H9 (cell line): ENCODE measurements at regions not wholly inside any gene's neighbourhood (a gene's known extent, or its start where the extent isn't known, plus 50 kb on each side); places are given as distances from the start of the nearest gene placed in this dataset.

Experiments used
- DNase-seq: peaks from one replicate; pipeline ENCODE4 v3.0.0-alpha.2; 2017
- H2AFZ ChIP-seq: one replicate; pipeline ENCODE4 v1.6.1; 2013; ENCODE audit warnings: mild to moderate bottlenecking, low read length, control low read depth, moderate library complexity
- H2AK5ac ChIP-seq: 2 replicates; pipeline ENCODE4 v1.6.1; 2013; ENCODE audit warnings: low read length, control low read depth, mixed read lengths; ENCODE audit not compliant: insufficient read length
- H2BK120ac ChIP-seq: one replicate; pipeline ENCODE4 v1.6.1; 2013; ENCODE audit warnings: low read depth, mild to moderate bottlenecking, low read length, control low read depth, inconsistent platforms; ENCODE audit not compliant: poor library complexity, severe bottlenecking
- H2BK12ac ChIP-seq: 2 replicates; pipeline ENCODE4 v1.6.1; 2013; ENCODE audit warnings: low read length, control low read depth, mixed read lengths, low read depth; ENCODE audit not compliant: insufficient read length
- H2BK15ac ChIP-seq: 2 replicates; pipeline ENCODE4 v1.6.1; 2013; ENCODE audit warnings: low read depth, low read length, control low read depth
- H2BK20ac ChIP-seq: one replicate; pipeline ENCODE4 v1.6.1; 2013; ENCODE audit warnings: low read depth, mild to moderate bottlenecking, low read length, control low read depth, inconsistent platforms; ENCODE audit not compliant: poor library complexity, severe bottlenecking
- H2BK5ac ChIP-seq: 2 replicates; pipeline ENCODE4 v1.6.1; 2013; ENCODE audit warnings: low read length, control low read depth, mixed read lengths; ENCODE audit not compliant: insufficient read length
- H3K14ac ChIP-seq: 2 replicates; pipeline ENCODE4 v1.6.1; 2013; ENCODE audit warnings: low read length, control low read depth; ENCODE audit not compliant: insufficient read depth
- H3K18ac ChIP-seq: 2 replicates; pipeline ENCODE4 v1.6.1; 2013; ENCODE audit warnings: low read depth, mild to moderate bottlenecking, mixed read lengths, low read length, control low read depth; ENCODE audit not compliant: insufficient read length
- H3K23ac ChIP-seq: 2 replicates; pipeline ENCODE4 v1.6.1; 2013; ENCODE audit warnings: low read length, control low read depth, mixed read lengths, low read depth; ENCODE audit not compliant: insufficient read length
- H3K23me2 ChIP-seq: 2 replicates; pipeline ENCODE4 v1.6.1; 2013; ENCODE audit warnings: low read depth, mild to moderate bottlenecking, mixed read lengths, low read length, control low read depth; ENCODE audit not compliant: insufficient read length, poor library complexity, severe bottlenecking
- H3K27ac ChIP-seq: 2 replicates; pipeline ENCODE4 v1.5.1; 2013; ENCODE audit warnings: low read length, control low read depth, mixed read lengths, low read depth; ENCODE audit not compliant: insufficient read length
- H3K27me3 ChIP-seq: 2 replicates; pipeline ENCODE4 v1.6.1; 2013; ENCODE audit warnings: low read length, control low read depth, inconsistent platforms; ENCODE audit not compliant: insufficient read depth
- H3K4ac ChIP-seq: 2 replicates; pipeline ENCODE4 v1.6.1; 2013; ENCODE audit warnings: low read depth, mild to moderate bottlenecking, control low read depth, inconsistent platforms, low read length, moderate library complexity
- H3K4me1 ChIP-seq: 2 replicates; pipeline ENCODE4 v1.6.1; 2013; ENCODE audit warnings: low read length, control low read depth, inconsistent platforms; ENCODE audit not compliant: insufficient read depth
- H3K4me2 ChIP-seq: 2 replicates; pipeline ENCODE4 v1.6.1; 2013; ENCODE audit warnings: low read length, control low read depth, mixed read lengths; ENCODE audit not compliant: insufficient read length, insufficient read depth
- H3K56ac ChIP-seq: 2 replicates; pipeline ENCODE4 v1.6.1; 2013; ENCODE audit warnings: low read depth, mild to moderate bottlenecking, mixed read lengths, low read length, control low read depth; ENCODE audit not compliant: insufficient read length
- H3K79me1 ChIP-seq: 2 replicates; pipeline ENCODE4 v1.6.1; 2013; ENCODE audit warnings: low read depth, mild to moderate bottlenecking, moderate library complexity, low read length, control low read depth, inconsistent platforms; ENCODE audit not compliant: insufficient read depth, poor library complexity, severe bottlenecking
- H3K79me2 ChIP-seq: 2 replicates; pipeline ENCODE4 v1.6.1; 2013; ENCODE audit warnings: low read length, control low read depth, inconsistent platforms; ENCODE audit not compliant: insufficient read depth
- H3K9ac ChIP-seq: 2 replicates; pipeline ENCODE4 v1.6.1; 2013; ENCODE audit warnings: low read length, control low read depth, mixed read lengths; ENCODE audit not compliant: insufficient read length; ENCODE audit errors: extremely low read depth
- H3K9me3 ChIP-seq: one replicate; pipeline ENCODE4 v1.6.1; 2013; ENCODE audit warnings: low read depth, low read length, inconsistent platforms; ENCODE audit not compliant: control insufficient read depth
- H3T11ph ChIP-seq: one replicate; pipeline ENCODE4 v1.6.1; 2013; ENCODE audit warnings: mild to moderate bottlenecking, low read length, control low read depth, inconsistent platforms
- H4K20me1 ChIP-seq: one replicate; pipeline ENCODE4 v1.6.1; 2013; ENCODE audit not compliant: control insufficient read depth, insufficient read length, insufficient read depth
- H4K5ac ChIP-seq: 2 replicates; pipeline ENCODE4 v1.6.1; 2013; ENCODE audit warnings: low read depth, mild to moderate bottlenecking, mixed read lengths, low read length, control low read depth; ENCODE audit not compliant: insufficient read length
- H4K8ac ChIP-seq: replicated peaks from 2 replicates; pipeline ENCODE4 v1.6.1; 2013; ENCODE audit warnings: low read length, control low read depth, mixed read lengths, low read depth; ENCODE audit not compliant: insufficient read length
- H4K91ac ChIP-seq: 2 replicates; pipeline ENCODE4 v1.6.1; 2013; ENCODE audit warnings: low read depth, mild to moderate bottlenecking, moderate library complexity, mixed read lengths, low read length, control low read depth; ENCODE audit not compliant: insufficient read length
- H3K27ac Mint-ChIP-seq, 3 experiments: 2 replicates in 2 of 3; 3 replicates in 1 of 3; pipeline ENCODE4 v1.8.0; 2020 to 2021; ENCODE audit warnings: mixed read lengths in 3 of 3, mild to moderate bottlenecking in 1 of 3, moderate library complexity in 1 of 3
- H3K27me3 Mint-ChIP-seq: 2 replicates; pipeline ENCODE4 v1.8.0; 2021; ENCODE audit warnings: low read depth, mild to moderate bottlenecking, moderate library complexity, mixed read lengths
- H3K36me3 Mint-ChIP-seq, 3 experiments: 2 replicates in 2 of 3; 3 replicates in 1 of 3; pipeline ENCODE4 v1.8.0; 2020 to 2021; ENCODE audit warnings: low read depth in 3 of 3, mixed read lengths in 3 of 3; ENCODE audit not compliant: insufficient read depth in 1 of 3
- H3K4me1 Mint-ChIP-seq, 2 experiments: 2 replicates each; pipeline ENCODE4 v1.8.0; 2020; ENCODE audit warnings: mixed read lengths in 2 of 2
- H3K4me3 Mint-ChIP-seq, 2 experiments: 2 replicates in 1 of 2; 3 replicates in 1 of 2; pipeline ENCODE4 v1.8.0; 2020 to 2021; ENCODE audit warnings: mild to moderate bottlenecking in 2 of 2, mixed read lengths in 2 of 2, moderate library complexity in 1 of 2
- H3K9me3 Mint-ChIP-seq, 2 experiments: 2 replicates in 1 of 2; 3 replicates in 1 of 2; pipeline ENCODE4 v1.8.0; 2020; ENCODE audit warnings: mild to moderate bottlenecking in 2 of 2, mixed read lengths in 2 of 2, moderate library complexity in 1 of 2
- CTCF ChIP-seq: fragments of 200-600 bp; sonication (generic); conservative IDR thresholded peaks from 3 replicates; pipeline ENCODE4 v1.8.0; 2021; ENCODE audit warnings: antibody characterized with exemption, mild to moderate bottlenecking
- WGBS: extraction: QIAGEN DNeasy Blood & Tissue Kit; methylation state at CpG from one replicate; pipeline ENCODE4 v1.1.7; 2013; ENCODE audit warnings: missing lambda C conversion rate, low lambda C conversion rate, mixed read lengths; ENCODE audit not compliant: insufficient read length; ENCODE audit errors: extremely low coverage; 5-methylcytosine and 5-hydroxymethylcytosine counted together

- Mint-ChIP-seq H3K4me1 (no peaks in the 10 kb centered on the region), H3K27ac (no peak overlapping the region), H3K27me3 (peaks cover 10% of the 10 kb centered on the region), H3K9me3 (peaks cover 24 to 26% of the 10 kb centered on the region in 2 experiments), H3K36me3 (peaks cover 10 to 26% (median 14%) of the 10 kb centered on the region in 3 experiments), H3K4me3 (no peak overlapping the region)
- TF ChIP-seq CTCF: no peak
- no peaks in the 10 kb centered on the region for H4K20me1 ChIP-seq
- H3K56ac ChIP-seq: no peak overlapping the region
- no peak overlapping the region for H3K9ac ChIP-seq
- no peak for DNase-seq
- no peak overlapping the region for H2BK5ac ChIP-seq
- H3K27ac ChIP-seq: no peak overlapping the region
- no CpG with 5 or more reads among the region's 1 CpG for WGBS
- H3K4me1 ChIP-seq: no peaks in the 10 kb centered on the region
- H2AFZ ChIP-seq: no peak overlapping the region
- no peak overlapping the region for H2BK15ac ChIP-seq
- H3K4ac ChIP-seq: no peak overlapping the region
- H3K23ac ChIP-seq: no peak overlapping the region
- no peak overlapping the region for H2BK12ac ChIP-seq
- no peak overlapping the region for H2BK120ac ChIP-seq
- H3K27me3 ChIP-seq: no peaks in the 10 kb centered on the region
- no peak overlapping the region for H2AK5ac ChIP-seq
- H4K91ac ChIP-seq: no peak overlapping the region
- H3K79me1 ChIP-seq: no peaks in the 10 kb centered on the region
- H3K9me3 ChIP-seq: no peaks in the 10 kb centered on the region
- H3K79me2 ChIP-seq: no peaks in the 10 kb centered on the region
- no peak overlapping the region for H4K8ac ChIP-seq
- no peak overlapping the region for H3T11ph ChIP-seq
- no peak overlapping the region for H3K4me2 ChIP-seq
- no peak overlapping the region for H3K18ac ChIP-seq
- no peak overlapping the region for H4K5ac ChIP-seq
- no peaks in the 10 kb centered on the region for H3K23me2 ChIP-seq
- H2BK20ac ChIP-seq: no peak overlapping the region
- H3K14ac ChIP-seq: no peak overlapping the region
Measured at GRCh38 chr12:41950455-41950854, 194.2 kb downstream of the GXYLT1 start.
